H1 (cell line): ENCODE measurements at regions not wholly inside any gene's neighbourhood (a gene's known extent, or its start where the extent isn't known, plus 50 kb on each side); places are given as distances from the start of the nearest gene placed in this dataset.

Experiments used
- ASH2L ChIP-seq: fragments of 200-600, 300-600 bp; sonication (generic); IDR thresholded peaks from one replicate; pipeline ENCODE4 v1.7.1; 2017; ENCODE audit warnings: low read length
- BACH1 ChIP-seq: IDR thresholded peaks from 2 replicates; pipeline ENCODE4 v1.6.1; 2012; ENCODE audit warnings: low read length, improper control_type of control experiment
- BRCA1 ChIP-seq: IDR thresholded peaks from 2 replicates; pipeline ENCODE4 v1.6.1; 2012; ENCODE audit warnings: low read depth, low read length, improper control_type of control experiment
- CHD2 ChIP-seq: IDR thresholded peaks from 2 replicates; pipeline ENCODE4 v1.6.1; 2012; ENCODE audit warnings: low read length, improper control_type of control experiment
- CHD7 ChIP-seq: fragments of 300-600 bp; sonication (generic); IDR thresholded peaks from 2 replicates; pipeline ENCODE4 v1.7.1; 2012; ENCODE audit warnings: low read length, moderate library complexity, mild to moderate bottlenecking, inconsistent platforms; ENCODE audit not compliant: insufficient replicate concordance
- CREB1 ChIP-seq: IDR thresholded peaks from 2 replicates; pipeline ENCODE4 v1.6.1; 2012; ENCODE audit warnings: inconsistent platforms
- FOSL1 ChIP-seq: IDR thresholded peaks from 2 replicates; pipeline ENCODE4 v1.6.1; 2011; ENCODE audit warnings: mild to moderate bottlenecking, low read depth, low read length, moderate library complexity; ENCODE audit not compliant: insufficient read depth
- POU5F1 ChIP-seq: IDR thresholded peaks from 2 replicates; pipeline ENCODE4 v1.6.1; 2011; ENCODE audit warnings: low read depth, mild to moderate bottlenecking, low read length, moderate library complexity
- RBBP5 ChIP-seq: IDR thresholded peaks from 2 replicates; pipeline ENCODE4 v1.7.1; 2012; ENCODE audit warnings: low read depth, mild to moderate bottlenecking, inconsistent platforms, low read length, moderate library complexity, borderline replicate concordance
- RNF2 ChIP-seq: fragments of 200-900, 300-1000 bp; sonication (generic); IDR thresholded peaks from 2 replicates; pipeline ENCODE4 v1.7.1; 2016; ENCODE audit warnings: borderline replicate concordance, low read depth, mild to moderate bottlenecking, antibody characterized with exemption, low read length; ENCODE audit not compliant: poor library complexity, severe bottlenecking; ENCODE audit errors: missing control alignments
- SIN3A ChIP-seq, 2 experiments: IDR thresholded peaks in 1 of 2; conservative IDR thresholded peaks in 1 of 2; 2 replicates each; pipeline ENCODE4 v1.6.1; 2011 to 2012; ENCODE audit warnings: low read length in 2 of 2, improper control_type of control experiment in 1 of 2, low read depth in 1 of 2, mild to moderate bottlenecking in 1 of 2
- TCF12 ChIP-seq: IDR thresholded peaks from 2 replicates; pipeline ENCODE4 v1.6.1; 2011; ENCODE audit warnings: low read depth, mild to moderate bottlenecking, low read length
- ZNF274 ChIP-seq: IDR thresholded peaks from 2 replicates; pipeline ENCODE4 v1.7.0; 2012; ENCODE audit warnings: low read length, borderline replicate concordance; ENCODE audit errors: extremely low read depth

- TF ChIP-seq CHD7: no peak
- TF ChIP-seq CHD2: no peak
- no peak for TF ChIP-seq TCF12
- TF ChIP-seq ZNF274: no peak
- no peak for TF ChIP-seq CREB1
- TF ChIP-seq BACH1: no peak
- no peak for TF ChIP-seq RNF2
- no peak for TF ChIP-seq SIN3A (conservative IDR thresholded peaks at IDR 0.05 in 1 of 2, IDR thresholded peaks at IDR 0.05 in 1 of 2; ENCODE audit: low read depth in 1 of 2, low read length in 2 of 2)
- no peak for TF ChIP-seq FOSL1
- no peak for TF ChIP-seq POU5F1
- no peak for TF ChIP-seq BRCA1
- no peak for TF ChIP-seq ASH2L
- no peak for TF ChIP-seq RBBP5
Measured at GRCh38 chr15:53033709-53034108, 243.6 kb upstream of the ONECUT1 start (continued).
